ENCODE measurements at regions not wholly inside any gene's neighbourhood (a gene's known extent, or its start where the extent isn't known, plus 50 kb on each side); places are given as distances from the start of the nearest gene placed in this dataset.

GRCh38 chr6:18545726-18546125 lies 158.6 kb downstream of the RNF144B start:
- TF ChIP-seq CTCF (IDR thresholded peaks at IDR 0.05; ENCODE audit: insufficient read depth, low read length, poor library complexity, severe bottlenecking) (no peak), EZH2phosphoT487 (conservative IDR thresholded peaks at IDR 0.05; ENCODE audit: low read length) (no peak)
